DMS53 (cell line): ENCODE measurements at regions not wholly inside any gene's neighbourhood (a gene's known extent, or its start where the extent isn't known, plus 50 kb on each side); places are given as distances from the start of the nearest gene placed in this dataset.

Experiments
- DNase-seq: peaks from one replicate; lab custom pipeline; 2025; lab: John Stamatoyannopoulos, UW

- DNase-seq: no peak
These were observed 326.5 kb upstream of the GBE1 start for GRCh38 chr3:82087958-82088357.

GRCh38 chr3:82085851-82086475 is 324.5 kb upstream of the GBE1 start:
- no peak for DNase-seq

GRCh38 chr3:82085356-82085755 is 323.9 kb upstream of the GBE1 start:
- DNase-seq: no peak

- DNase-seq: no peak
These were observed 323.4 kb upstream of the GBE1 start for GRCh38 chr3:82084824-82085223.

- DNase-seq: no peak
These were observed 321.4 kb upstream of the GBE1 start for GRCh38 chr3:82082796-82083195.

- DNase-seq: no peak
These were observed 319.9 kb upstream of the GBE1 start for GRCh38 chr3:82081351-82081750.

- no peak for DNase-seq
These were observed 319.3 kb upstream of the GBE1 start for GRCh38 chr3:82080792-82081191.

- peak; percentile 0 for DNase-seq
These were observed 318.8 kb upstream of the GBE1 start for GRCh38 chr3:82080261-82080660.

GRCh38 chr3:82079335-82079890 is 318.0 kb upstream of the GBE1 start:
- no peak for DNase-seq

- DNase-seq: no peak
These were observed 316.8 kb upstream of the GBE1 start for GRCh38 chr3:82078246-82078645.

- no peak for DNase-seq
These were observed 306.0 kb upstream of the GBE1 start for GRCh38 chr3:82067420-82067819.

GRCh38 chr3:82058809-82059208 is 297.4 kb upstream of the GBE1 start:
- no peak for DNase-seq

GRCh38 chr3:82055792-82056191 is 294.3 kb upstream of the GBE1 start:
- peak; percentile 51 for DNase-seq

- DNase-seq: no peak
These were observed 293.4 kb upstream of the GBE1 start for GRCh38 chr3:82054849-82055248.

- no peak for DNase-seq
These were observed 291.8 kb upstream of the GBE1 start for GRCh38 chr3:82053236-82053635.

GRCh38 chr3:82050382-82050781 is 288.9 kb upstream of the GBE1 start:
- no peak for DNase-seq

- DNase-seq: no peak
These were observed 287.3 kb upstream of the GBE1 start for GRCh38 chr3:82048711-82049110.

- no peak for DNase-seq
These were observed 283.7 kb upstream of the GBE1 start for GRCh38 chr3:82044930-82045705.

GRCh38 chr3:82038556-82038955 is 277.1 kb upstream of the GBE1 start:
- no peak for DNase-seq

- no peak for DNase-seq
These were observed 271.7 kb upstream of the GBE1 start for GRCh38 chr3:82033186-82033585.

GRCh38 chr3:82031596-82031995 is 270.2 kb upstream of the GBE1 start:
- DNase-seq: no peak

GRCh38 chr3:82030916-82031315 is 269.5 kb upstream of the GBE1 start:
- DNase-seq: no peak

GRCh38 chr3:82022836-82023235 is 261.4 kb upstream of the GBE1 start:
- no peak for DNase-seq

- no peak for DNase-seq
These were observed 258.8 kb upstream of the GBE1 start for GRCh38 chr3:82020282-82020681.
